ENCODE measurements at regions not wholly inside any gene's neighbourhood (a gene's known extent, or its start where the extent isn't known, plus 50 kb on each side); places are given as distances from the start of the nearest gene placed in this dataset.

DNA sequence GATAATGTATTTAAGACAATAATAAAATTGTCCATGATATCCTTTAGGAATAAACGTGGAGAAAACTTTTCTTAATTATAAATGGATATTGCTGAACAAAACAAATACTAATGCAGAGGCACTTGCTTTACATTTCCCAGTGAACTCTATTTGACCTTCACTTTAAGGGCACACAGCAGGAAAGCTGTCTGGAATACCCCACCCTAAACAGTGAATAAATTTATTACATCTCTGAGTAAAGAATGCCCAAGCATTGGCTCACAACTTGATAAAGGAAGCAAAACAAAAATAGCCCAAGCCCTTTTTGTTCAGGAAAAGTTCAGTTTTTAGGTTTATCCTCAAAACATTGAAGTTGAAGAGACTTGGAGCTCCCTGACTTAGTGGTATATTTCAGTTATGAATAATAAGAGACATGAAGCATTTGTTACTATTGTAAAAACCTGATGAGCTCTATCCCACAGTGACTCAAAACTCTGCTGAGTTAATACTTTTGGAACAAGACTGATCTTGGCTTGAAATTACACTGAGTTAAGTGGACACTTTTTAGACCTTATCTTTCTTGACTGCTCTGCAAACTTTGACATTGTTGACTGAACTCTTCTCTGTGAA, 353.9 kb downstream of the BCKDHB start:
- H3K36me3 ChIP-seq (ENCODE audit: control insufficient read depth in 2 of 2, insufficient read depth in 2 of 2, low read length in 2 of 2): no peaks in the 10 kb centered on the region
- H3K27ac ChIP-seq (ENCODE audit: low read length): no peak overlapping the region
- H3K4me1 ChIP-seq (ENCODE audit: control insufficient read depth, insufficient read depth, low read length): peaks cover 6% of the 10 kb centered on the region
- H3K9ac ChIP-seq (ENCODE audit: low read length in 2 of 2): no peak overlapping the region
- H3K27me3 ChIP-seq (ENCODE audit: control insufficient read depth in 1 of 2, insufficient read depth in 2 of 2, low read length in 2 of 2): no peaks in the 10 kb centered on the region
- H3K9me3 ChIP-seq (ENCODE audit: control insufficient read depth in 2 of 2, low read length in 2 of 2): no peaks in the 10 kb centered on the region
- no peak overlapping the region for H3K4me3 ChIP-seq (ENCODE audit: low read length in 2 of 2)

DNA sequence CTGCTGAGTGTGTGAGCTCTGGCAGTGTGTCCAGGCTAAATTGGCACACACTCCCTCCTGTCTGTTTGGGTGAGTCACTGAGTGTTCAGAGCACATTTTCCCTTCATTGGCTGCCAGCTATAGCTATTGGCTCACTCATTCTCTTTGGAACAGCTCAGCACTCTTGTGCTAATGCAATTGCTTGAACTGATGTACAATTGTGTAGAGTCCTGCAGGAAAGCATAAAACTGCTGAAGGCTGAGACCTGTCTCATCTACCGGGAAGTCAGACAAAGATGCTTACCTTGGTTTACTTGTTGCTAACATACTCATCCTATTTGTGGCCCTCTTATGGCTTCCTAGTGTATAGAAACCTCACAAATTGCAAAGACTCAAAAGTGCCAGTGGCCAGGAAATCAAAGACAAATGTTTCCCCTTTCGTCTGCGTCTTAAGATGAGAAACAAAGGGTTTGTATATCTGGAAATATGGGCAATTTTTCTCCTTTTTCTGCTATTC, 351.0 kb downstream of the BCKDHB start:
- no peaks in the 10 kb centered on the region for H3K27me3 ChIP-seq (ENCODE audit: control insufficient read depth in 1 of 2, insufficient read depth in 2 of 2, low read length in 2 of 2)
- no peak overlapping the region for H3K27ac ChIP-seq (ENCODE audit: low read length)
- no peaks in the 10 kb centered on the region for H3K36me3 ChIP-seq (ENCODE audit: control insufficient read depth in 2 of 2, insufficient read depth in 2 of 2, low read length in 2 of 2)

DNA sequence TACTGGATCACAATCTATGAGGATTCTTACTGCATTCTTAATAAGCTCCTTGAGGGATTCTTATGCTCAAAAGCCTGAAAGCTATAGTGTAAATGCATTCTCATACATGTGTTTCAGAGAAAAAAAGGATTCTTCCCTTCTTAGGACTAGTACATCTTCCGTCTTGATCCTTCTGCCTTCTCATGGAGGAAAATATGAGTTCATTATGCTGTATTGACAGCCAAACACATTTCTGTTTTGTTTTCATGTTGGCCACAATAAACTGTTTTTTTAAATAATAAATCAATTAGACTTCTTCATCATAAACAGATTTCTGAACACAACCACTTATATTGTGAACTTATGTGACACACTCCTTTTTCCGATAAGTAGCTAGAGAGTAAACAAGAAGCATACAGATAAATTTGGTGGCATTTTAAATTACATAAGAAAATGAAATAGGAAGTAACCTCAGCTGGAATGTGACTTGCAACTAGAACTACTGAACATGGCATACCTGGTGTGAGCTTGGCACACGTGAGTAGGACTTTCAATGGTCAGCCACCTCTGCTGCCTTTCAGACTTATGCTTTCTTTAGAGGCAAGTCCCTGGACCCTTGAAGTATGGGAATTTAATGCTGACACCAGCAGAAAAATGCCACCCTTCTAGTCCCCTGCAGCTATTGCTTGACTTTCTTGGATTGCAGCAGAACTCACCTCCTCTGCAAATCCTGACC, 350.4 kb downstream of the BCKDHB start:
- no peak overlapping the region for H3K4me3 ChIP-seq (ENCODE audit: low read length in 2 of 2)
- H3K9me3 ChIP-seq (ENCODE audit: control insufficient read depth in 2 of 2, low read length in 2 of 2): no peaks in the 10 kb centered on the region
- peaks cover 6% of the 10 kb centered on the region for H3K4me1 ChIP-seq (ENCODE audit: control insufficient read depth, insufficient read depth, low read length)

More for the DNA sequence above, 351.0 kb downstream of the BCKDHB start:
- Histone ChIP-seq H3K9ac (ENCODE audit: low read length in 2 of 2) (no peak overlapping the region), H3K4me3 (ENCODE audit: low read length in 2 of 2) (no peak overlapping the region), H3K4me1 (ENCODE audit: control insufficient read depth, insufficient read depth, low read length) (peaks cover 6% of the 10 kb centered on the region), H3K9me3 (ENCODE audit: control insufficient read depth in 2 of 2, low read length in 2 of 2) (no peaks in the 10 kb centered on the region)

DNA sequence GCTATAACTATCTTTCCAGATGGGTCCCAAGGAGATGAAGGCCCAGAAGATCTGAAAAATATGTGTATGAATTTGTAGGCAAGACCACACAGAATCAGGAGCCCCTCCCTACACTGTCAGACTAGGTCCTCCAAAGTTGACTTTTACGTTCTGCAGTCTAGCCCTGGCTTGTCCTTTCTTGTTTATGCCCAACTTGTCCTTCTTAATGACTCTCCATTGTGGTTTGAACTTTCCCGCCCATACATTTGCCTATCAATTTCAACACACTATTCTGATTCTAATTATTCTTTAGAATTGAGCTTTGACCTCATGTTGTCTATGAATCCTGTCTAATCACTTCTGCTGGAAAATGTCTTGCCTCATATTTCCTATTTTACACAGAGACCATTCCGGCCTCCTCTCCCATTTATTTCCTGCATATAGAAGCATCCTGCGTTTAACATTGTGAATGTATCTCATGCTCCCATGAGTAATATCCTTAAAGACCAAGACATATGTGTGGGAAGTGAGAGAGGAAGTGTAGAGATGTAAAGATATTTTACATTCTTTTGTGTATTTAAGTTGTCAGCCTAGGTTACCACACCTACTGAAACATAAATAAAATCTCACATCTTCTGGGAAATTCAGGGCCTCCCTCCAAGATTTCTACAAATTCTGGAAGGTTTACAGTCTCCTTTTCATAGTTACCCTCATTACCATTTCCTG, 348.3 kb downstream of the BCKDHB start:
- H3K27me3 ChIP-seq (ENCODE audit: control insufficient read depth in 1 of 2, insufficient read depth in 2 of 2, low read length in 2 of 2): no peaks in the 10 kb centered on the region
- peaks cover 6% of the 10 kb centered on the region for H3K4me1 ChIP-seq (ENCODE audit: control insufficient read depth, insufficient read depth, low read length)
- H3K9me3 ChIP-seq (ENCODE audit: control insufficient read depth in 2 of 2, low read length in 2 of 2): no peaks in the 10 kb centered on the region
- no peak overlapping the region for H3K9ac ChIP-seq (ENCODE audit: low read length in 2 of 2)
- no peaks in the 10 kb centered on the region for H3K36me3 ChIP-seq (ENCODE audit: control insufficient read depth in 2 of 2, insufficient read depth in 2 of 2, low read length in 2 of 2)
- H3K4me3 ChIP-seq (ENCODE audit: low read length in 2 of 2): no peak overlapping the region
- H3K27ac ChIP-seq (ENCODE audit: low read length): no peak overlapping the region

More for the DNA sequence above, 350.4 kb downstream of the BCKDHB start:
- no peak overlapping the region for H3K9ac ChIP-seq (ENCODE audit: low read length in 2 of 2)
- H3K27me3 ChIP-seq (ENCODE audit: control insufficient read depth in 1 of 2, insufficient read depth in 2 of 2, low read length in 2 of 2): no peaks in the 10 kb centered on the region
- H3K36me3 ChIP-seq (ENCODE audit: control insufficient read depth in 2 of 2, insufficient read depth in 2 of 2, low read length in 2 of 2): no peaks in the 10 kb centered on the region
- H3K27ac ChIP-seq (ENCODE audit: low read length): no peak overlapping the region

DNA sequence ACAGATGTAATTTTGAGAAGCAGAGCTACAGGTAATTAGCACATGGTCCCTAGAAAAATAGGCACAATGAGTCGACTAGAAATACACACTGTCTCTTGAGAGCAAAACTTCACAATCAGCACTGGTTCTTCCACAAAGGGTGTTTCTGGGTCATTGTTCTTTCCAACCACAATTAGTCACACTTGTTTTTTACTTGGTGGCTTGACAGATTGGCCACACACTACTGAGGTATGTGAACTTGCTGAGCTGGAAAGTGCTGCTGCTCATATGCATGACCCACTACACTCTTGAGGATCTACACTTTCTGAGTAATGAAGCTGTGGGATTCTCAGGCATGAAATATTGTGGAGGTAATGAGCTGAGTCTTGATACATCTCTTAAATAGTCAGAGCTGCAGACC, 347.7 kb downstream of the BCKDHB start:
- Histone ChIP-seq H3K27ac (ENCODE audit: low read length) (no peak overlapping the region), H3K9me3 (ENCODE audit: control insufficient read depth in 2 of 2, low read length in 2 of 2) (no peaks in the 10 kb centered on the region), H3K27me3 (ENCODE audit: control insufficient read depth in 1 of 2, insufficient read depth in 2 of 2, low read length in 2 of 2) (no peaks in the 10 kb centered on the region), H3K4me3 (ENCODE audit: low read length in 2 of 2) (no peak overlapping the region), H3K4me1 (ENCODE audit: control insufficient read depth, insufficient read depth, low read length) (peaks cover 6% of the 10 kb centered on the region), H3K9ac (ENCODE audit: low read length in 2 of 2) (no peak overlapping the region), H3K36me3 (ENCODE audit: control insufficient read depth in 2 of 2, insufficient read depth in 2 of 2, low read length in 2 of 2) (no peaks in the 10 kb centered on the region)

DNA sequence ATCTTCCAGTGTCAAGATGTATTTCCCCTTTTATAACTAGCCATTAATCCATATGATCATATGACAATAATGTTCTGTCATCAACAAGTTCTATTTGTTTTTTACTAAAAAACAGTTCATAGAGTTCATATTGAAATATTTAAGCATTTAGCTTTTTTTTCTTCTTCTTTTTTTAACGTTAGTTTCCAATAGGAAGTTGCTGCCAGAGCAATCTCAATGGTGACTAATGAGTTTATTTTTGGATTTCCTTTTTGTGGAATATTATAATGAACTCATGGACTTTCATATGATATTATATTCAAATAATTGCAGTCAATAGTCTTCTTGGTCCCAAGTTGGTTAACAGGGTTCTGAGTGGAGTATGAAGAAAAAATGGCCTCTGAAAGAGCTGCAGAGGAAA, 343.3 kb downstream of the BCKDHB start:
- Histone ChIP-seq H3K27ac (ENCODE audit: low read length) (no peak overlapping the region), H3K4me3 (ENCODE audit: low read length in 2 of 2) (no peak overlapping the region), H3K9ac (ENCODE audit: low read length in 2 of 2) (no peak overlapping the region), H3K4me1 (ENCODE audit: control insufficient read depth, insufficient read depth, low read length) (no peaks in the 10 kb centered on the region), H3K36me3 (ENCODE audit: control insufficient read depth in 2 of 2, insufficient read depth in 2 of 2, low read length in 2 of 2) (no peaks in the 10 kb centered on the region), H3K9me3 (ENCODE audit: control insufficient read depth in 2 of 2, low read length in 2 of 2) (peaks cover 0 to 3% of the 10 kb centered on the region in 2 donors), H3K27me3 (ENCODE audit: control insufficient read depth in 1 of 2, insufficient read depth in 2 of 2, low read length in 2 of 2) (no peaks in the 10 kb centered on the region)

DNA sequence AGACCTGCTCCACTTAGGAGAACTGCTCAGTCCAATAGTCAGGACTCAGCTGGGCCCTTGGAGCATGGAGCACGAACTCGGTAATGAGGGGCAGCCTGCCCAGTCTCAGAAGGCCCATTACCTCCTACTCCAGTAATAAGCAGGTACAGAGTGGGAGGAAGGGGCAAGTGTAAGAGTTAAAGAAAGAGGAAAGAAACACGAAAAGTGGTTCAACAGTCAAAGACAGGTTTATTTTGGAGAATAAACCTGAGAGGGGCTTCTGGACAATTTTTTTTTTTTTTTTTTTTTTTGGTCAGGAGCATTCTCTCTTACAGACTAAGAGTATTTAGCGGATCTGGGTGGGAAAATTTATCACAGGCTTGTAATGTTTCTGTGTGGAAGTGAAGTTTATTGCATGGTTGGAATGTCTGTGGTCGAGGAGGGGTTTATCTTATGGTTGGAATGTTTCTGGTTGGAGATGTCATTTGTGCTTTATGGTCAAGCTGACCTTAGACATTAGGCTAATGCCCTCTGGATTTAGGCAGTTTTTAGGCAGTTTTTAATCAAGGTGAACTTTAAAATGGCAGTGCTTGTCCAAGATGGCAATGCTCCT, 340.1 kb downstream of the BCKDHB start:
- Histone ChIP-seq H3K36me3 (ENCODE audit: control insufficient read depth in 2 of 2, insufficient read depth in 2 of 2, low read length in 2 of 2) (no peaks in the 10 kb centered on the region), H3K9ac (ENCODE audit: low read length in 2 of 2) (no peak overlapping the region), H3K27ac (ENCODE audit: low read length) (no peak overlapping the region), H3K4me1 (ENCODE audit: control insufficient read depth, insufficient read depth, low read length) (no peaks in the 10 kb centered on the region), H3K9me3 (ENCODE audit: control insufficient read depth in 2 of 2, low read length in 2 of 2) (peaks cover 0 to 3% of the 10 kb centered on the region in 2 donors), H3K27me3 (ENCODE audit: control insufficient read depth in 1 of 2, insufficient read depth in 2 of 2, low read length in 2 of 2) (no peaks in the 10 kb centered on the region), H3K4me3 (ENCODE audit: low read length in 2 of 2) (no peak overlapping the region)

DNA sequence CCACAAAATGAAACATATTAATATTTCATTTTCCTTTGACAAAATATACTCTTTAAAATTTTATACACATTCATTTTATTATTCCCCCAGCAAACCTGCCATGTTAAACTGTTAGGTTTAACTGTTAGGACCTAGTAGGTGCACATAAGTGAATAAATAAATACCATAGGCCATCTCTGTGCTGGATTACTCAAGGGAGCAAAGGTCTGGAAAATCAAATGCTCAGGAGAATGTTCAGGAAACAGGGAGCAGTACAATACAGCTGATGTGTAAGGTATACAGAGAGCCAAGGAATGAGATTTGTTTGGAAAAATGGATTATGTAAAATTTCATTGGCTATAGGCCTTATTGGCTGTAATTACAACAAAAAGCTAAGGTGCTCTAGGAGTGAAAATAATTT, 339.3 kb downstream of the BCKDHB start:
- Histone ChIP-seq H3K36me3 (ENCODE audit: control insufficient read depth in 2 of 2, insufficient read depth in 2 of 2, low read length in 2 of 2) (no peaks in the 10 kb centered on the region), H3K27me3 (ENCODE audit: control insufficient read depth in 1 of 2, insufficient read depth in 2 of 2, low read length in 2 of 2) (no peaks in the 10 kb centered on the region), H3K4me3 (ENCODE audit: low read length in 2 of 2) (no peak overlapping the region), H3K27ac (ENCODE audit: low read length) (no peak overlapping the region), H3K9ac (ENCODE audit: low read length in 2 of 2) (no peak overlapping the region), H3K9me3 (ENCODE audit: control insufficient read depth in 2 of 2, low read length in 2 of 2) (peaks cover 0 to 3% of the 10 kb centered on the region in 2 donors), H3K4me1 (ENCODE audit: control insufficient read depth, insufficient read depth, low read length) (no peaks in the 10 kb centered on the region)

DNA sequence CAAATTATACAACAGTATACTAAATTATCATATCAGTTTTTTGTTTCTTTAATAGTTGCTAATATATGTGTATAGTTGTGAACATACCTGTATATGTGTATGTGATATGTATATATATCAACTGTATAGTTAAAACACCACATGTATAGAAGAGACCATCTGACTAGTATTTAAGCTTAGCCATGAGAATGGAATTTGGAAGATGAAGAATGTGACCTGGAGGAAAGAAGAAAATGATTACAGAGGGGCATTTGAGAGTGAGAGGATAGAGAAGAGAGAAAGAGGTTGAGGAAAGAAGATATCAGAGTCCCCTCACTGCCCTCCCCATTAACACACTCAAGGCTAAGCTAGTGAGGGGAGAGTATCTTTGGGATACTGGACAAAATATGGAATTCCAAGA, 335.9 kb downstream of the BCKDHB start:
- no peaks in the 10 kb centered on the region for H3K4me1 ChIP-seq (ENCODE audit: control insufficient read depth, insufficient read depth, low read length)
- no peaks in the 10 kb centered on the region for H3K36me3 ChIP-seq (ENCODE audit: control insufficient read depth in 2 of 2, insufficient read depth in 2 of 2, low read length in 2 of 2)
- no peak overlapping the region for H3K27ac ChIP-seq (ENCODE audit: low read length)
- H3K9ac ChIP-seq (ENCODE audit: low read length in 2 of 2): no peak overlapping the region
- H3K4me3 ChIP-seq (ENCODE audit: low read length in 2 of 2): no peak overlapping the region
- peaks cover 0 to 3% of the 10 kb centered on the region in 2 donors for H3K9me3 ChIP-seq (ENCODE audit: control insufficient read depth in 2 of 2, low read length in 2 of 2)
- H3K27me3 ChIP-seq (ENCODE audit: control insufficient read depth in 1 of 2, insufficient read depth in 2 of 2, low read length in 2 of 2): no peaks in the 10 kb centered on the region

DNA sequence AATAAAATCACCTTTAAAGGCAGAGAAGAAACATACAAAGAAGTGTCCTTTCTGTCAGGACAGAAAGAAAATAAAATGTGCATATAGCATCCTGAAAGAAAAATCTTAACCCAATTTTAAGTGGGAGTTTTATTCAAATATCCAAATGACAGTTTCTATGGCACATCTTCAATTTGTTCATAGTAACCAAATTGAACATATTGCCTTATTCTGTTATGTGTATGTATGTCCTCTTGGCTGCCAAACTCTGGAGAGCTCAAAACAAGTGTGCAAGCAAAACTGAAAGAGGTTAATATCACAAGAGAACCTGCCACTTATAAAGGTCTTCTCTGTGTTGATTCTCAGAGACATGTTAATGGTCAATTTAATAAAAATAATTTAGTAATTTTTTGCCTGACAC, 334.7 kb downstream of the BCKDHB start:
- no peak overlapping the region for H3K4me3 ChIP-seq (ENCODE audit: low read length in 2 of 2)
- H3K36me3 ChIP-seq (ENCODE audit: control insufficient read depth in 2 of 2, insufficient read depth in 2 of 2, low read length in 2 of 2): no peaks in the 10 kb centered on the region
- H3K9ac ChIP-seq (ENCODE audit: low read length in 2 of 2): no peak overlapping the region
- H3K9me3 ChIP-seq (ENCODE audit: control insufficient read depth in 2 of 2, low read length in 2 of 2): peaks cover 0 to under 1% of the 10 kb centered on the region in 2 donors
- no peaks in the 10 kb centered on the region for H3K27me3 ChIP-seq (ENCODE audit: control insufficient read depth in 1 of 2, insufficient read depth in 2 of 2, low read length in 2 of 2)
- H3K27ac ChIP-seq (ENCODE audit: low read length): no peak overlapping the region
- H3K4me1 ChIP-seq (ENCODE audit: control insufficient read depth, insufficient read depth, low read length): no peaks in the 10 kb centered on the region
